IPS-NIHi7 (cell line): ENCODE measurements at regions not wholly inside any gene's neighbourhood (a gene's known extent, or its start where the extent isn't known, plus 50 kb on each side); places are given as distances from the start of the nearest gene placed in this dataset.

Experiments
- DNase-seq: peaks from one replicate; pipeline ENCODE4 v3.0.0; 2012; ENCODE audit warnings: mixed read lengths; ENCODE audit errors: extremely low spot score

GRCh38 chr2:147081831-147082230, 763.0 kb upstream of the ACVR2A start:
- DNase-seq = no peak

GRCh38 chr2:147076634-147077033, 768.2 kb upstream of the ACVR2A start:
- DNase-seq = no peak

DNA sequence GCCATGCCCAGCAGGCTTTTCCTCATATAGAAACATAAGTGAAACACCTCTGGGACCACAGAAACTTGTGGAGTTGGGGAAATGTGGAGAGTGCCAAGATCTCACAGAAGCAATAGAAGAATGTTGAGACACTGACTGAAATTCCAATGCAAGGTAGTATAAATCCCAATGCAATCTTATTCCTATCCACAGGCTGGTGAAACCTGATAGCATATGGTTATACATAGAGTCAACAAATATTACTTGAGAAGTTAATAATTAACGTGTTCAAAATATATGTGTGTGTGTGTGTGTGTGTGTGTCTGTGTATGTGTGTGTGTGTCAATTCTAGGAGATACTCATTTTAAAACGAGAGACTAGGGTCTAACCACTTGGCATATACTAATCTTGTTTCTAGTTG, 776.8 kb upstream of the ACVR2A start:
- no peak for DNase-seq

- DNase-seq = no peak
These were observed 777.7 kb upstream of the ACVR2A start for GRCh38 chr2:147067136-147067535.

DNA sequence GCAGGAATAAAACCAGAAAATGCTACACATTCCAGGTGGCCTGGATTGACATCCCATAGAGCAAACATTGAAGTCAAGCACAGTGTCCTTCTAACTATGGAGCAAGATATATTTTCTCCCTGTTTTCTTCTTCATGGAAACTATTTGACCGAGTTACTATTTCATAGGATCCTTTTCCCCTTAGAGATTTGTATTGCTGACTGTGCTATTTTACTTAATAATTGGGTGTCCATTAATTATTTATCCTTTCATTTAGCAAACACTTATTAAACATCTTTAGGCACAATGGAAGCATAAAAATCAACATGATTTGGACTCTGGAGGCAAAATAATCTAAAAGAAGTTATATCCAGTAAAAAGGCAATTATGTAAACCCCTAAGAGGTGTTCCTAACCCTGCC, 782.8 kb upstream of the ACVR2A start:
- DNase-seq = no peak

DNA sequence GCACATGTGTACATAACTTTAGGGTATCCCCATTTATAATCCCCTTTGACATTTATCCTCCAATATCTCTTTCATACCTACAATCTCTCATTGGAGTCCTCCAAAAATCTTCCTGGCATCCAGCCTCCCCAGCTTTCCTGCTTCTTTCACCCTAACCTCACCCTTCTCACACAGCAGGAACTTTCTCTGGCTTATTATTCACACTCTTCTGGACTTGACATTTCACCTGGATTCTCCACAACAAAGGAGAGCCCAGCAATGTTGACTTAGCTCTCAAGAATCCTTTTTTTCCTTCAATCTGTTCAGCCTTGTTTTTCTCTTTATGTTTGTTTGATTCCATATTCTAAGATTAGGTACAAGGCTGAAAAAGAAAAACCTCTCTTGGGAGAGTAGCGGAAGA, 783.6 kb upstream of the ACVR2A start:
- no peak for DNase-seq

DNA sequence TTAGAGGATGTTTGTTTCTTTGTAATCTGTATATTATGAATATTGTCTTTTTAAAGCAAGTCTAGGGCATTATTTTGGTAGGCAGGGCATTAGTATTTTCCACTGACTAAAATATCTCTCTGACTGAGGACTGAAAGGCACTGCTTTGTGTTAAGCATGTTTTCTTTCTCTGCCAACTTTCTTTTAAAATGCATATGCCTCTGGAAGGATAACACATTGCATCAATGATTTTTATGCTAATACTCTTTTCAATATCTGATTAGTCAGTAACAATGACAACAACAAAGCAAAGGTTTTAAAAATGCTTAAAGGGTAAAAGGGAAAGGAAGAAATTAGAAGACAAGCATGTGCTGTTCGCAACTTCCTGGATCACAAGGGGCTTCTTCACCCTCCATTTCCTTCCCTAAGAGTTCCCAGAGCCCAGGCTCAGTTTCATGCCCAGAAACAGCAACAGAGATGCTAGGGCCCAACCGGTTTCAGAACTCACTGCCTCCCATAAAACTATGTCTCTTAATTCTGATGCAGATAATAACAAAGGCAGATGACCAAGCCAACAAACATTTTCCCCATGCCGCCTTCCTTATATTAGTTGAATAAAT, 786.8 kb upstream of the ACVR2A start:
- no peak for DNase-seq

DNA sequence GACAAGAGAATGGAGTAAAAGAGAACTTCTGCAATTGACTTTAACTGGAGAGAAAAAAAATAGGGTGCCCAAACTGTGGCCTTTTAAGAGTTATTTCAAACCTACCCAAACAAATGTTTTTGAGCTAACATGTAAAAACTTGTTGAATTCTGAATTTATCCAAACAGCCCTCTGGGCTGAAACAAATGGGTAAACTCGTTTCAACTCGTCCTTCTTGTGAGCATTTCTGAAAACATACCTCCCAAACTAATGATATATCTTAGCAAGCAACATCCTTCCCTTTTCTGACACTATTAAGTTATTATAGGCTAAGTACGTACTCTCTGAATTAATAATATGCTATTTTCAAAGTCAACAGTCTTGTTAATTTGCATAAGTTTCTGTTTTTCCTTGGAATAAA, 793.0 kb upstream of the ACVR2A start:
- DNase-seq = no peak

DNA sequence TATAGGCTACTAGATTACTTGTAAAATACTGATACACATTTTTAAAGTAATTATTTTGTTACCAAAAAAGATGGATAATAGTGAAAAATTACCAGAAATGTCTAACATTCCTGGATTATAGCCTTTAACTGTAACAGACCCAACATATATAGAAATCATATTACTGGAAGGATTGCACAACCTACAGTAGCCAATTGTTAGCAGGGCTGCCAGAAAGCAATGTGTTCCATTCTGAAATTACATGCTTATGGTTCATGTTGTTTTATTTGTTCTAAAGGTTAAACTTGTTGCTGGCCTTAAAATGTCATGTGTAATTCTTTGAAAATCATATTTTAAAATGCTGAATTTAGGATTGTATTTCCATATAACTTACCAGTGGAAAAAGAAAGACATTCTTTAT, 793.6 kb upstream of the ACVR2A start:
- DNase-seq = no peak

DNA sequence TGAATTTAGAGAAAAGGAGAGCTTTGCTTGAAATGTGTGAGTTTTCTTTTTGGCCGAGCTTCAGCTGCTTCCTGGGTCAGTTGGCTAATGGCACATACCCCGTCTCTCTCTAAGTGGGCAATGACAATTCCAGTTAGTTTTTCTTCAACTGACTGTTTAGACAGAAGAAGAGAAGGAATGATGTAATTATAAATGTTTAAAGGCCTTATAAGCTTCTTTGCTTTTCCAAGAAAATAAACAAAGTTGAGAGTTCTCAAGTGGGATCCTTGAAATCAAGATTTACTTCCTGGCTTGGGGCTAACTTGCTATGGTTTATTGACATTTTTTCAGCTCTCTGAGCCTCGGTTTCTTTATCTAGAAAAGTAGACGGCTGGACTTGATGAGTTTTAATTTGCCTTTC, 794.9 kb upstream of the ACVR2A start:
- no peak for DNase-seq

DNA sequence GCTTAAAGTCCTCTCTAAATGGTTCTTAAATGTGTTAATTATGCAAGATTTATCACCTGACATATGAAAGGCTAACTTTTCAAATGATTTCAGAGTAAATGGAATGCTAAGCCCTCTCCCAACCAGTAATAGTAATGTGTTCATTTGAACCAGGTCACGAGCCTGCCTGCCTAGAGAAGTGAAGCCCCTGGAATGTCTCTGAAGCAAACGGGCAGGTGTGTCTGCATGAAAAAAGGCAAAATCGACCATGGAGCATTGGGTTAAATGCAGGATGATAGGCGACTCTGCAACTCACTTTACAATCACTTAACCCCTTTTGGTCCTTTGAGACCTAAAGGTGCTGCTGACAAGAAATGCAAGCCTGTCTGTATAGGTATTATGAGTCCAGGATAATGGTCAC, 798.4 kb upstream of the ACVR2A start:
- no peak for DNase-seq

DNA sequence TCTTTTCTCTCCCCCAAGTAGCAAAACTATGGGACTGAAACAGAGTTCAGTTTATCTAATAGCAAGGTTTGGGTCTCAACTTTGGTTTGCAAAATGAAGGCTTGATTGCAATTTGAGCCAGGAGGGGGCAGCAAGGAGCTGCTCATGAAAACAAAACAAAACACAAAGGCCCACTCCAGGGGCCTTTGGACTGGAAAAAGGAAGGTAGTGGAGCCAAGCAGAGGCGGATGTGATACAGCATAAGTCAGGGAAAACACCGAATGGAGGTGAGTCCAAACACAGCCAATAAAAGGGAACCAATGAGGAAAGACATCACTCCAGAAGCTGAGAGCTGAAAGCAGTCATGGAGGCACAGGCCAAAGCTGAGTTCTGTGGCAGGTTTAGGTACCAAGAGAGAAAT, 799.7 kb upstream of the ACVR2A start:
- DNase-seq = peak; percentile 53

DNA sequence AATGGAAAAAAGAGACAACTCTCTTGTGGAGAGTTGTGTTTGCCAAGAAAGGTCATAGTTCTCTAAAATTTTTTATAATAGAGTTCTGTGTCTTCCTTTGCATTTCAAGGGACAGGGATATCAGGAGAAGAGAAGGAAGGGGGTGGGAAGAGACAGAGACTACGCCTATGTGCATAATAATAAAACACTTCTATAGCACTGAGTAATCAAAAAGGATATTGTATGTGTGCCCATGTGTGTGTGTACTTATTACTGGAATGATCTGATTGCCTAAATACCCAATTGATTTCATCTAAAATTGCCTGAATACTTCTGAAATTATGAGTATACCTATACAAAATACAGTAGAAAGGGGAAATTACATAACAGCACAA, 803.7 kb upstream of the ACVR2A start:
- DNase-seq = no peak

- DNase-seq = no peak
These were observed 804.3 kb upstream of the ACVR2A start for GRCh38 chr2:147040298-147041120.

GRCh38 chr2:147037048-147037447, 807.8 kb upstream of the ACVR2A start:
- DNase-seq = no peak

- DNase-seq = no peak
These were observed 811.8 kb upstream of the ACVR2A start for GRCh38 chr2:147033044-147033443.

DNA sequence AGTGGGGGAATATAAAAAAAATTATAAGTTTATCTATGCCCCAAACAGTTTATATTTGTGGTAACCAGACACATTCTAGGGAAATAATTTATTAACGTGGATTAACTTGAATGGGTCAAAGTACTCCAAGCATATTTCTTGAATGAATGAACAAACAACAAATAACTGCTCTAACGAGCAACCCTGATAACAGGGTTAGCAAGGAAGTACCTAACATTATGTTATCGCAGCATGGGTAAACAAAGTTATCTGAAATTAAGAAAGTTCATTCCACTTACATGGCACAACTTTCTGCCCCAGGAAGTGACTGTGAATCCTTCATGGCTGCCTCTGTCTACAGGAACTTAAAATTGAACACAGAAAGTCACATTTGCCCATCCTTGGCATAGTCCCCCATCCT, 812.9 kb upstream of the ACVR2A start:
- DNase-seq = no peak

DNA sequence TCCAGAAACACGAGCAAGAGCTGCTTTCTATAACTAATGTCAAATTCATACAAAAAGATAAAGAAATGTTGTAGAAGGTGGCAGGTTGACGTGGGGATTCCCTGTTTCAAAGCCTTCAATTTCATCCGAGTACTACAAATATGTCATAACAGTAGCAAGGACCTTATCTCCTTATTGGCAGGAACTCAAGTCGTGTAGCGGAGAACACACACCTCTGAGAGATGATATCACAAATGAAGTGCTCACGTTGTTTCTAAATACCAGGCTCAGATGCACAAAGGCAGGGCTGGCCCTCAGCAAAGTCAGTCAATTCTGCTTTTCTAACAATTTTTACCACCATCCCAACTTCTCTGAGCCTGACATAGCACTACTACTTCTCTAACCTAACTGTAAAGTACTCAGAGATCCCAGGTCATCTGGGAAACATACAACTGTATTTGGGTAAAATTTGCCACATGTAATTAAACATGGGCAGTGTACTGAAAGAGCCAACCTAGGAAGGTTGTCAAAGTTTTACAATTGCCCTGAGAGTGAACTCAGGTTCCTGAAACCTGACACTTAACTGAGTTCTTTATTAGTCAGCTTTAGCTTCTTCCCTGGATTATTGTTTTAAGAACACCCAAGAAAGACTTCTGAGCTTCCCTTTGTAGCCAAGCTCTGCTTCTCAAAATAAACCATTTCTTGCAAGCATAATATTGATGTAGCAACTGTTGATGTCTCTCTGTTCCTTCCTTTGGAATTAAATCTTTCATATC, 813.7 kb upstream of the ACVR2A start:
- no peak for DNase-seq

- DNase-seq = no peak
These were observed 817.4 kb upstream of the ACVR2A start for GRCh38 chr2:147027436-147027835.

- no peak for DNase-seq
These were observed 818.0 kb upstream of the ACVR2A start for GRCh38 chr2:147026664-147027295.

- no peak for DNase-seq
These were observed 818.9 kb upstream of the ACVR2A start for GRCh38 chr2:147025646-147026585.
